H1 (cell line): ENCODE measurements at regions not wholly inside any gene's neighbourhood (a gene's known extent, or its start where the extent isn't known, plus 50 kb on each side); places are given as distances from the start of the nearest gene placed in this dataset.

Experiments used
- ATF2 ChIP-seq: IDR thresholded peaks from 2 replicates; pipeline ENCODE4 v1.6.1; 2012; ENCODE audit warnings: low read length, inconsistent platforms
- ATF3 ChIP-seq: IDR thresholded peaks from 2 replicates; pipeline ENCODE4 v1.6.1; 2011; ENCODE audit warnings: low read depth, mild to moderate bottlenecking, low read length; ENCODE audit not compliant: insufficient read depth
- BCL11A ChIP-seq, 2 experiments: IDR thresholded peaks; one replicate each; pipeline ENCODE4 v1.6.1; 2011; ENCODE audit warnings: low read depth in 2 of 2, low read length in 2 of 2, mild to moderate bottlenecking in 2 of 2
- CEBPB ChIP-seq: IDR thresholded peaks from 2 replicates; pipeline ENCODE4 v1.6.1; 2012; ENCODE audit warnings: low read depth, low read length
- CTCF ChIP-seq, 3 experiments: IDR thresholded peaks; 1 replicate in 2 of 3; 2 replicates in 1 of 3; pipeline versions ENCODE4 v1.5.1 to v1.6.1; 2011; ENCODE audit warnings: low read length in 3 of 3, mild to moderate bottlenecking in 3 of 3, inconsistent platforms in 2 of 3, low read depth in 1 of 3, moderate library complexity in 1 of 3; ENCODE audit not compliant: insufficient read depth in 1 of 3; ENCODE audit errors: control extremely low read depth in 1 of 3
- EZH2 ChIP-seq: fragments of 200-600 bp; sonication (generic); IDR thresholded peaks from 2 replicates; pipeline ENCODE4 v1.7.1; 2012; ENCODE audit warnings: low read depth, mild to moderate bottlenecking, moderate library complexity, low read length, inconsistent platforms; ENCODE audit not compliant: severe bottlenecking
- GTF2F1 ChIP-seq: IDR thresholded peaks from 2 replicates; pipeline ENCODE4 v1.6.1; 2012; ENCODE audit warnings: low read depth, low read length, improper control_type of control experiment, borderline replicate concordance
- HDAC6 ChIP-seq: IDR thresholded peaks from one replicate; pipeline ENCODE4 v1.7.1; 2012; ENCODE audit warnings: low read depth, mild to moderate bottlenecking, inconsistent platforms, low read length, moderate library complexity
- MAX ChIP-seq: IDR thresholded peaks from 2 replicates; pipeline ENCODE4 v1.6.1; 2012; ENCODE audit warnings: inconsistent platforms
- POLR2A ChIP-seq, 2 experiments: IDR thresholded peaks; 1 replicate in 1 of 2; 2 replicates in 1 of 2; pipeline ENCODE4 v1.6.1; 2011; ENCODE audit warnings: low read depth in 2 of 2, low read length in 2 of 2, mild to moderate bottlenecking in 2 of 2; ENCODE audit errors: control extremely low read depth in 1 of 2
- SP1 ChIP-seq: IDR thresholded peaks from 2 replicates; pipeline ENCODE4 v1.6.1; 2011; ENCODE audit warnings: low read depth, low read length
- TAF1 ChIP-seq: IDR thresholded peaks from 2 replicates; pipeline ENCODE4 v1.6.1; 2011; ENCODE audit warnings: mild to moderate bottlenecking, low read depth, low read length
- TEAD4 ChIP-seq: IDR thresholded peaks from 2 replicates; pipeline ENCODE4 v1.6.1; 2012; ENCODE audit warnings: low read depth, low read length, inconsistent platforms, mixed read lengths

- TF ChIP-seq CTCF (IDR thresholded peaks at IDR 0.05; ENCODE audit: control extremely low read depth in 1 of 3, insufficient read depth in 1 of 3, low read depth in 1 of 3, low read length in 3 of 3) (peak; percentile 53 to 80 (median 70)), CEBPB (no peak), BCL11A (IDR thresholded peaks at IDR 0.05; ENCODE audit: low read depth in 2 of 2, low read length in 2 of 2) (no peak), HDAC6 (no peak), POLR2A (IDR thresholded peaks at IDR 0.05; ENCODE audit: control extremely low read depth in 1 of 2, low read depth in 2 of 2, low read length in 2 of 2) (no peak), MAX (no peak), TAF1 (no peak), ATF2 (no peak), TEAD4 (peak; percentile 50; the same call in 1 of the 2 replicates), GTF2F1 (no peak), EZH2 (no peak), SP1 (no peak), ATF3 (no peak)
Observed at GRCh38 chr15:92521624-92522008, 127.9 kb downstream of the ST8SIA2 start.
